Ovary (tissue), 7 donors: ENCODE measurements at regions not wholly inside any gene's neighbourhood (a gene's known extent, or its start where the extent isn't known, plus 50 kb on each side); places are given as distances from the start of the nearest gene placed in this dataset.

Experiments
- DNase-seq, 5 donors: peaks; one replicate each; pipeline ENCODE4 v3.0.0-alpha.2; 2019 to 2020
- H3K27ac ChIP-seq, 2 donors: fragments of 200-600 bp; one replicate each; pipeline versions ENCODE4 v1.5.1 to v1.8.0; 2019 to 2022
- H3K27me3 ChIP-seq: fragments of 200-600 bp; one replicate; pipeline ENCODE4 v1.8.0; 2022
- H3K36me3 ChIP-seq: fragments of 200-600 bp; sonication (generic); one replicate; pipeline ENCODE4 v1.5.1; 2019
- H3K4me1 ChIP-seq: one replicate; pipeline ENCODE4 v1.8.1; 2013; ENCODE audit warnings: mild to moderate bottlenecking, moderate library complexity; ENCODE audit not compliant: insufficient read depth
- H3K4me3 ChIP-seq: fragments of 200-600 bp; sonication (generic); one replicate; pipeline ENCODE4 v1.5.1; 2017
- H3K9me3 ChIP-seq, 2 donors: fragments of 200-600 bp in 1 of 2; sonication (generic) in 1 of 2; one replicate each; pipeline versions ENCODE4 v1.5.1 to v1.8.1; 2013 to 2019; ENCODE audit warnings: mild to moderate bottlenecking in 1 of 2, moderate library complexity in 1 of 2
- EP300 ChIP-seq: sonication (generic); formaldehyde crosslinking; IDR thresholded peaks from one replicate; pipeline ENCODE4 v1.6.1; 2017; ENCODE audit warnings: antibody characterized with exemption
- POLR2A ChIP-seq: fragments of 450-650 bp; IDR thresholded peaks from one replicate; pipeline ENCODE4 v1.6.1; 2017; ENCODE audit warnings: antibody characterized with exemption, mild to moderate bottlenecking, moderate library complexity
- WGBS, 3 donors: extraction: QIAGEN DNeasy Blood & Tissue Kit in 1 of 3; methylation state at CpG; one replicate each; pipeline versions ENCODE4 v1.1.5 to v1.1.7; 2013 to 2017; 5-methylcytosine and 5-hydroxymethylcytosine counted together
- intact Hi-C, 4 donors: fragments of 100-400 bp; cut with DNase I; formaldehyde crosslinking; loops; one replicate each; pipeline versions ENCODE4 v1.11.0 to v1.15.1; 2022 to 2023
- TF ChIP-seq, protein P1 (sequence below), 3 donors: fragments of 450-650 bp in 2 of 3; fragments of 200-600 bp in 1 of 3; IDR thresholded peaks; one replicate each; pipeline versions ENCODE4 v1.5.1 to v1.8.0; 2016 to 2022; ENCODE audit warnings: antibody characterized with exemption in 3 of 3, mild to moderate bottlenecking in 1 of 3
- donor health status: DM: no; HTN: no; CAD: no; lungs with moderate emphysema.
- donor health status: DM: no; HTN: no; CAD: no.
- donor health status: Bipolar disorder and iron deficiency.
- donor health status: DM: no; HTN: no; CAD: no.
- donor health status: DM: yes; HTN: yes; CAD: no.

DNA sequence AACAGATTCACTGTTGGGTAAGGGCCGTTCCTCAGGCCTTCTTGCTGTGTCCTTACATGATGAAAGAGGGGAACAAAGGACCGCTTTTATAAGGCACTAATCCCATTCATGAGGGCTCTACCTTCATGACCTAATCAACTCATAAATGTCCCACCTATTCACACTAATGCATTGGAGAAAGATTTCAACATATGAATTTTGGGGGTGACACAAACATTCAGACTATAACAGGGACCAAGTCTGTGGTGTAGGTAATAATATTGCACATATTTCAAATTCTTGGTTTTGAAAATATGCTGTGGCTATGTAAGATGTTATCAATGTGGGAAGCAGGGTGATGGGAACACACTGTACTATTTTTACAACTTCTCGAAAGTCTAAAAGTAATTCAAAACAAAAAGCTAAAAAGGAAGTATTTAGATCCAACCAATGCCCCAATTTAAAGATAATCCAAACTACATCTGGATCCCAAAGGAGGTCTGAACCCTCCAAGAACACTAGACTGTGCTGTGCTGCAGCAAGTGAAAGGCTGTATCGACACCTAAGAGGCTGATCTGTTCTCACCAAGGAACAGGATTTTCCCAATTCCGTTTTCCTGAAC is 82.4 kb upstream of the TGIF1 start:
- Histone ChIP-seq H3K27me3 (no peaks in the 10 kb centered on the region), H3K9me3 (no peaks in the 10 kb centered on the region), H3K27ac (no peak overlapping the region), H3K4me1 (no peaks in the 10 kb centered on the region), H3K4me3 (no peak overlapping the region), H3K36me3 (no peaks in the 10 kb centered on the region)
- intact Hi-C loops, result loop anchor here in 1 of 4 donors (5.0 kb wide), 1 partner anchor 75 kb away; no protein-coding TSS in a partner anchor
- TF ChIP-seq POLR2A, result no peak
- TF ChIP-seq, protein P1, sequence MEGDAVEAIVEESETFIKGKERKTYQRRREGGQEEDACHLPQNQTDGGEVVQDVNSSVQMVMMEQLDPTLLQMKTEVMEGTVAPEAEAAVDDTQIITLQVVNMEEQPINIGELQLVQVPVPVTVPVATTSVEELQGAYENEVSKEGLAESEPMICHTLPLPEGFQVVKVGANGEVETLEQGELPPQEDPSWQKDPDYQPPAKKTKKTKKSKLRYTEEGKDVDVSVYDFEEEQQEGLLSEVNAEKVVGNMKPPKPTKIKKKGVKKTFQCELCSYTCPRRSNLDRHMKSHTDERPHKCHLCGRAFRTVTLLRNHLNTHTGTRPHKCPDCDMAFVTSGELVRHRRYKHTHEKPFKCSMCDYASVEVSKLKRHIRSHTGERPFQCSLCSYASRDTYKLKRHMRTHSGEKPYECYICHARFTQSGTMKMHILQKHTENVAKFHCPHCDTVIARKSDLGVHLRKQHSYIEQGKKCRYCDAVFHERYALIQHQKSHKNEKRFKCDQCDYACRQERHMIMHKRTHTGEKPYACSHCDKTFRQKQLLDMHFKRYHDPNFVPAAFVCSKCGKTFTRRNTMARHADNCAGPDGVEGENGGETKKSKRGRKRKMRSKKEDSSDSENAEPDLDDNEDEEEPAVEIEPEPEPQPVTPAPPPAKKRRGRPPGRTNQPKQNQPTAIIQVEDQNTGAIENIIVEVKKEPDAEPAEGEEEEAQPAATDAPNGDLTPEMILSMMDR (IDR thresholded peaks at IDR 0.05), result no peak
- TF ChIP-seq EP300, result no peak
- 55 to 58% (median 57%) methylated on average over 5 of the region's 5 CpGs for WGBS, 3 donors
- DNase-seq, result no peak

GRCh38 chr18:3368193-3368592 is 81.8 kb upstream of the TGIF1 start:
- no peak for DNase-seq
- intact Hi-C loops, result loop anchor here in 1 of 4 donors (5.0 kb wide), 1 partner anchor 74 kb away; no protein-coding TSS in a partner anchor
- WGBS, 3 donors, result 48 to 73% (median 69%) methylated on average over 1 of the region's 1 CpG

GRCh38 chr18:3379685-3380084 is 70.3 kb upstream of the TGIF1 start:
- no peak for TF ChIP-seq POLR2A
- TF ChIP-seq, protein P1 (IDR thresholded peaks at IDR 0.05), result no peak
- TF ChIP-seq EP300, result no peak
- Histone ChIP-seq H3K27me3 (no peaks in the 10 kb centered on the region), H3K27ac (no peak overlapping the region), H3K36me3 (no peaks in the 10 kb centered on the region), H3K4me3 (no peak overlapping the region), H3K9me3 (no peaks in the 10 kb centered on the region), H3K4me1 (peaks cover 3% of the 10 kb centered on the region)
- intact Hi-C loops, result no loop called here
- WGBS, 3 donors, result 59 to 74% (median 59%) methylated on average over 2 of the region's 2 CpGs
- no peak for DNase-seq

More at GRCh38 chr18:3368193-3368592, 81.8 kb upstream of the TGIF1 start:
- H3K27ac ChIP-seq, result no peak overlapping the region
- no peak overlapping the region for H3K4me3 ChIP-seq
- TF ChIP-seq EP300, result no peak
- TF ChIP-seq, protein P1 (IDR thresholded peaks at IDR 0.05), result no peak
- no peak for TF ChIP-seq POLR2A
- no peaks in the 10 kb centered on the region for H3K9me3 ChIP-seq
- no peaks in the 10 kb centered on the region for H3K27me3 ChIP-seq
- no peaks in the 10 kb centered on the region for H3K36me3 ChIP-seq
- no peaks in the 10 kb centered on the region for H3K4me1 ChIP-seq

GRCh38 chr18:3380384-3380961 is 69.5 kb upstream of the TGIF1 start:
- Histone ChIP-seq H3K27me3 (no peaks in the 10 kb centered on the region), H3K9me3 (no peaks in the 10 kb centered on the region), H3K4me1 (peaks cover 3% of the 10 kb centered on the region), H3K27ac (no peak overlapping the region), H3K36me3 (no peaks in the 10 kb centered on the region), H3K4me3 (no peak overlapping the region)
- TF ChIP-seq EP300, result no peak
- no peak for TF ChIP-seq POLR2A
- TF ChIP-seq, protein P1 (IDR thresholded peaks at IDR 0.05), result no peak
- DNase-seq, result no peak
- 38 to 43% (median 40%) methylated on average over 10 of the region's 10 CpGs for WGBS, 3 donors
- intact Hi-C loops, result no loop called here
